Vagina (tissue), 2 donors: ENCODE measurements at regions not wholly inside any gene's neighbourhood (a gene's known extent, or its start where the extent isn't known, plus 50 kb on each side); places are given as distances from the start of the nearest gene placed in this dataset.

Experiments
- DNase-seq, 2 donors: peaks; one replicate each; pipeline ENCODE4 v3.0.0-alpha.2; 2017; ENCODE audit errors: extremely low spot score in 2 of 2
- H3K27ac ChIP-seq: fragments of 200-600 bp; sonication (generic); one replicate; pipeline ENCODE4 v1.5.1; 2019
- H3K27me3 ChIP-seq: fragments of 200-600 bp; sonication (generic); one replicate; pipeline ENCODE4 v1.5.1; 2019
- H3K36me3 ChIP-seq, 2 donors: fragments of 200-600 bp; sonication (generic); one replicate each; pipeline ENCODE4 v1.5.1; 2017 to 2019
- H3K4me1 ChIP-seq: fragments of 200-600 bp; sonication (generic); one replicate; pipeline ENCODE4 v1.5.1; 2019
- H3K4me3 ChIP-seq, 2 donors: fragments of 200-600 bp; sonication (generic); 1 replicate in 1 of 2; 2 replicates in 1 of 2; pipeline ENCODE4 v1.5.1; 2016 to 2019
- H3K9me3 ChIP-seq: fragments of 200-600 bp; sonication (generic); one replicate; pipeline ENCODE4 v1.5.1; 2019
- CTCF ChIP-seq, 3 experiments: fragments of 450-650 bp in 2 of 3; fragments of 200-600 bp in 1 of 3; sonication (generic) in 1 of 3; IDR thresholded peaks; one replicate each; pipeline ENCODE4 v1.5.1; 2017 to 2019; ENCODE audit warnings: antibody characterized with exemption in 3 of 3, mild to moderate bottlenecking in 2 of 3, moderate library complexity in 2 of 3
- POLR2A ChIP-seq, 2 donors: fragments of 450-650 bp; IDR thresholded peaks; one replicate each; pipeline ENCODE4 v1.6.1; 2017; ENCODE audit warnings: antibody characterized with exemption in 2 of 2, mild to moderate bottlenecking in 2 of 2, moderate library complexity in 2 of 2
- POLR2AphosphoS5 ChIP-seq, 2 donors: sonication (generic); formaldehyde crosslinking; IDR thresholded peaks; one replicate each; pipeline ENCODE4 v1.9.0; 2017; ENCODE audit warnings: antibody characterized with exemption in 2 of 2, mild to moderate bottlenecking in 2 of 2, low read depth in 1 of 2; ENCODE audit not compliant: insufficient read depth in 1 of 2
- intact Hi-C: fragments of 100-400 bp; cut with DNase I; formaldehyde crosslinking; loops from one replicate; pipeline ENCODE4 v1.15.1; 2023

DNA sequence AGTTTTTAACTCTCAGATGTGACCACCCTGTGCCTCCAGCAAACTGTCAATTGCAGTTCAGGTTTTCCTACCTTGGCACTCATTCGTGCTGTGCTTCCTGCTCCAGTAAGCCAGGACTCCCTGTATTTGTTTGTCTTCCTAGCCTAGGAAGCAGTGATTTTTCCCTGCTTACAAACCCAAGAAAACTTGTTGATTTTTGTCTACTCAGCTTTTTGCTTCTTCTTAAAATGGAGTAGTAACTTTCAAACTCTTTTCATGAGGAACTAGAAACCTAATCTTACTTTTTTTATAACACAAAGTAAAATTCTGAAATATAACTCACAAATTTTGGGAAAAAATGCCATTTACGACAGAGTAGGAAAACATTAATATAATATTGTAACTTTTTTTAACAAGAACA is 150.6 kb upstream of the TMEFF2 start:
- no peaks in the 10 kb centered on the region for H3K9me3 ChIP-seq
- H3K36me3 ChIP-seq, result no peaks in the 10 kb centered on the region
- no peaks in the 10 kb centered on the region for H3K4me1 ChIP-seq
- no peaks in the 10 kb centered on the region for H3K27me3 ChIP-seq
- no peak overlapping the region for H3K27ac ChIP-seq
- intact Hi-C loops, result no loop called here
- no peak overlapping the region for H3K4me3 ChIP-seq
- no peak for DNase-seq
- TF ChIP-seq POLR2AphosphoS5 (IDR thresholded peaks at IDR 0.05; ENCODE audit: insufficient read depth in 1 of 2, low read depth in 1 of 2) (no peak), POLR2A (IDR thresholded peaks at IDR 0.05) (no peak)

- TF ChIP-seq POLR2A (IDR thresholded peaks at IDR 0.05) (no peak), CTCF (IDR thresholded peaks at IDR 0.05) (no peak), POLR2AphosphoS5 (IDR thresholded peaks at IDR 0.05; ENCODE audit: insufficient read depth in 1 of 2, low read depth in 1 of 2) (no peak)
- H3K27ac ChIP-seq, result no peak overlapping the region
- H3K9me3 ChIP-seq, result no peaks in the 10 kb centered on the region
- no peak for DNase-seq
- H3K4me1 ChIP-seq, result no peaks in the 10 kb centered on the region
- intact Hi-C loops, result no loop called here
- no peak overlapping the region for H3K4me3 ChIP-seq
- H3K27me3 ChIP-seq, result no peaks in the 10 kb centered on the region
- no peaks in the 10 kb centered on the region for H3K36me3 ChIP-seq
Measured at GRCh38 chr2:192333642-192334041, 138.9 kb upstream of the TMEFF2 start.

- Histone ChIP-seq H3K4me1 (no peaks in the 10 kb centered on the region), H3K27ac (no peak overlapping the region), H3K36me3 (no peaks in the 10 kb centered on the region), H3K9me3 (no peaks in the 10 kb centered on the region), H3K27me3 (no peaks in the 10 kb centered on the region), H3K4me3 (no peak overlapping the region)
- no peak for DNase-seq
- intact Hi-C loops, result no loop called here
- TF ChIP-seq POLR2AphosphoS5 (IDR thresholded peaks at IDR 0.05; ENCODE audit: insufficient read depth in 1 of 2, low read depth in 1 of 2) (no peak), POLR2A (IDR thresholded peaks at IDR 0.05) (no peak), CTCF (IDR thresholded peaks at IDR 0.05) (no peak)
Measured at GRCh38 chr2:192328297-192328696, 133.6 kb upstream of the TMEFF2 start.

GRCh38 chr2:192327576-192327975 is 132.8 kb upstream of the TMEFF2 start:
- Histone ChIP-seq H3K9me3 (no peaks in the 10 kb centered on the region), H3K27ac (no peak overlapping the region), H3K36me3 (no peaks in the 10 kb centered on the region), H3K4me1 (no peaks in the 10 kb centered on the region), H3K4me3 (no peak overlapping the region), H3K27me3 (no peaks in the 10 kb centered on the region)
- intact Hi-C loops, result no loop called here
- no peak for DNase-seq
- no peak for TF ChIP-seq POLR2A (IDR thresholded peaks at IDR 0.05)
- no peak for TF ChIP-seq POLR2AphosphoS5 (IDR thresholded peaks at IDR 0.05; ENCODE audit: insufficient read depth in 1 of 2, low read depth in 1 of 2)
- TF ChIP-seq CTCF (IDR thresholded peaks at IDR 0.05), result no peak

DNA sequence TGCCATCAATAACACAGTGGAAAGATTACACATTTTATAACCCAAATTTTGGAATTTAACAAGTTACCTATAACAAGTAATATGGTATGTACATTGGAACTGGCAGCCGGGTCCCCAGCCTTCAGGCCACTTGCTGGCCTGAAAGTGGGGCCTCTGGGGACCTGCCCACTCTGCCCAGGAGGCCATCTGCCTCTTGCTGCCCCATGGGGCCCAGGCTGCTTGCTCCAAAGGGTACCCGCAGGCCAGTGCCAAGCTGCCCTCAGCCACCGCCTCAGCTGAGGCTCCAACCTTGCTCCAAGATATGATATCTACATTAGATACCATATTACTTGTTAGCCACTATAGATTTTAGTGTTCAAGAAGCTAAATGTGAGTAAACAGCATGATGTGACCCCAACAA is 120.8 kb upstream of the TMEFF2 start:
- TF ChIP-seq POLR2A (IDR thresholded peaks at IDR 0.05) (no peak), CTCF (IDR thresholded peaks at IDR 0.05) (no peak), POLR2AphosphoS5 (IDR thresholded peaks at IDR 0.05; ENCODE audit: insufficient read depth in 1 of 2, low read depth in 1 of 2) (no peak)
- no peaks in the 10 kb centered on the region for H3K4me1 ChIP-seq
- intact Hi-C loops, result no loop called here
- no peak overlapping the region for H3K4me3 ChIP-seq
- no peaks in the 10 kb centered on the region for H3K9me3 ChIP-seq
- no peak for DNase-seq
- no peak overlapping the region for H3K27ac ChIP-seq
- no peaks in the 10 kb centered on the region for H3K36me3 ChIP-seq
- H3K27me3 ChIP-seq, result no peaks in the 10 kb centered on the region
